H1 (cell line): ENCODE measurements at regions not wholly inside any gene's neighbourhood (a gene's known extent, or its start where the extent isn't known, plus 50 kb on each side); places are given as distances from the start of the nearest gene placed in this dataset.

Source experiments
- ATF2 ChIP-seq: IDR thresholded peaks from 2 replicates; pipeline ENCODE4 v1.6.1; 2012; ENCODE audit warnings: low read length, inconsistent platforms
- ATF3 ChIP-seq: IDR thresholded peaks from 2 replicates; pipeline ENCODE4 v1.6.1; 2011; ENCODE audit warnings: low read depth, mild to moderate bottlenecking, low read length; ENCODE audit not compliant: insufficient read depth
- CBX5 ChIP-seq: fragments of 300-800, 300-1000 bp; sonication (generic); IDR thresholded peaks from 2 replicates; pipeline ENCODE4 v1.7.1; 2016; ENCODE audit warnings: antibody characterized with exemption, low read length, low read depth
- CHD7 ChIP-seq: fragments of 300-600 bp; sonication (generic); IDR thresholded peaks from 2 replicates; pipeline ENCODE4 v1.7.1; 2012; ENCODE audit warnings: low read length, moderate library complexity, mild to moderate bottlenecking, inconsistent platforms; ENCODE audit not compliant: insufficient replicate concordance
- CTBP2 ChIP-seq: IDR thresholded peaks from 2 replicates; pipeline ENCODE4 v1.7.0; 2011; ENCODE audit warnings: borderline replicate concordance, mild to moderate bottlenecking, moderate library complexity, mixed read lengths, low read length; ENCODE audit not compliant: insufficient read depth, insufficient read length
- FOSL1 ChIP-seq: IDR thresholded peaks from 2 replicates; pipeline ENCODE4 v1.6.1; 2011; ENCODE audit warnings: mild to moderate bottlenecking, low read depth, low read length, moderate library complexity; ENCODE audit not compliant: insufficient read depth
- GABPA ChIP-seq: IDR thresholded peaks from 2 replicates; pipeline ENCODE4 v1.6.1; 2011; ENCODE audit warnings: mild to moderate bottlenecking, low read length, moderate library complexity, borderline replicate concordance; ENCODE audit not compliant: insufficient read depth
- KDM1A ChIP-seq: fragments of 200-600, 300-600 bp; sonication (generic); IDR thresholded peaks from 2 replicates; pipeline ENCODE4 v1.7.1; 2016; ENCODE audit warnings: mild to moderate bottlenecking, low read length, borderline replicate concordance

- TF ChIP-seq FOSL1 (no peak), CHD7 (no peak), ATF3 (no peak), CTBP2 (no peak), ATF2 (no peak), KDM1A (no peak), CBX5 (no peak), GABPA (no peak)
Observed at GRCh38 chr17:63070031-63070430, 104.0 kb downstream of the TANC2 start (continued).
